H1 (cell line): ENCODE measurements at regions not wholly inside any gene's neighbourhood (a gene's known extent, or its start where the extent isn't known, plus 50 kb on each side); places are given as distances from the start of the nearest gene placed in this dataset.

Experiments
- CHD7 ChIP-seq: fragments of 300-600 bp; sonication (generic); IDR thresholded peaks from 2 replicates; pipeline ENCODE4 v1.7.1; 2012; ENCODE audit warnings: low read length, moderate library complexity, mild to moderate bottlenecking, inconsistent platforms; ENCODE audit not compliant: insufficient replicate concordance
- EP300 ChIP-seq, 2 experiments: IDR thresholded peaks; 1 replicate in 1 of 2; 2 replicates in 1 of 2; pipeline ENCODE4 v1.6.1; 2011 to 2012; ENCODE audit warnings: low read depth in 2 of 2, low read length in 2 of 2, mild to moderate bottlenecking in 2 of 2, borderline replicate concordance in 1 of 2, inconsistent platforms in 1 of 2, moderate library complexity in 1 of 2
- EZH2 ChIP-seq: fragments of 200-600 bp; sonication (generic); IDR thresholded peaks from 2 replicates; pipeline ENCODE4 v1.7.1; 2012; ENCODE audit warnings: low read depth, mild to moderate bottlenecking, moderate library complexity, low read length, inconsistent platforms; ENCODE audit not compliant: severe bottlenecking
- POLR2A ChIP-seq, 2 experiments: IDR thresholded peaks; 1 replicate in 1 of 2; 2 replicates in 1 of 2; pipeline ENCODE4 v1.6.1; 2011; ENCODE audit warnings: low read depth in 2 of 2, low read length in 2 of 2, mild to moderate bottlenecking in 2 of 2; ENCODE audit errors: control extremely low read depth in 1 of 2
- RFX5 ChIP-seq: IDR thresholded peaks from 2 replicates; pipeline ENCODE4 v1.6.1; 2011; ENCODE audit warnings: low read depth, low read length, improper control_type of control experiment, borderline replicate concordance
- TAF1 ChIP-seq: IDR thresholded peaks from 2 replicates; pipeline ENCODE4 v1.6.1; 2011; ENCODE audit warnings: mild to moderate bottlenecking, low read depth, low read length
- YY1 ChIP-seq: IDR thresholded peaks from 2 replicates; pipeline ENCODE4 v1.6.1; 2011; ENCODE audit warnings: low read depth, mild to moderate bottlenecking, low read length
- TF ChIP-seq, protein P1 (sequence below), 3 experiments: IDR thresholded peaks; 1 replicate in 2 of 3; 2 replicates in 1 of 3; pipeline versions ENCODE4 v1.5.1 to v1.6.1; 2011; ENCODE audit warnings: low read length in 3 of 3, mild to moderate bottlenecking in 3 of 3, inconsistent platforms in 2 of 3, low read depth in 1 of 3, moderate library complexity in 1 of 3; ENCODE audit not compliant: insufficient read depth in 1 of 3; ENCODE audit errors: control extremely low read depth in 1 of 3
- TF ChIP-seq, protein P2 (sequence below): IDR thresholded peaks from 2 replicates; pipeline ENCODE4 v1.6.1; 2012; ENCODE audit warnings: inconsistent platforms
- TF ChIP-seq, protein P3 (sequence below): IDR thresholded peaks from 2 replicates; pipeline ENCODE4 v1.6.1; 2012; ENCODE audit warnings: low read length, inconsistent platforms

DNA sequence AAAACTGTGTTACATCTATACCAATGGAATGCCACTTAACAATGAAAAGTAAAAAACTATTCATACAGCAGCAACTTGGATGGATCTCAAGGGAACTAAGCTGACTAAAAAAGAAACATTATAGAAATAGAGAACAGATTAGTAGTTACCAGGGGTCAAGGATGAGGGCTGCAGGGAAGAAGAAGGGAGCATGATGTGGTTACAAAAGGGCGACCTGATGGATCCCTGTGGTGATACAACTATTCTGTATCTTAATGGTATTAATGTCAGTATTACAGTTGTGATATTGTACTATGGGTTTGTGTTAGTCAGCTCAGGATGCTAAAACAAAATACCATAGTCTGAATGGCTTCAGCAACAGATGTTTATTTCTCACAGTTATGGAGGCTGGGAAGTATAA is 190.7 kb downstream of the ZNF674 start:
- no peak for TF ChIP-seq TAF1
- TF ChIP-seq CHD7, result no peak
- TF ChIP-seq, protein P1, sequence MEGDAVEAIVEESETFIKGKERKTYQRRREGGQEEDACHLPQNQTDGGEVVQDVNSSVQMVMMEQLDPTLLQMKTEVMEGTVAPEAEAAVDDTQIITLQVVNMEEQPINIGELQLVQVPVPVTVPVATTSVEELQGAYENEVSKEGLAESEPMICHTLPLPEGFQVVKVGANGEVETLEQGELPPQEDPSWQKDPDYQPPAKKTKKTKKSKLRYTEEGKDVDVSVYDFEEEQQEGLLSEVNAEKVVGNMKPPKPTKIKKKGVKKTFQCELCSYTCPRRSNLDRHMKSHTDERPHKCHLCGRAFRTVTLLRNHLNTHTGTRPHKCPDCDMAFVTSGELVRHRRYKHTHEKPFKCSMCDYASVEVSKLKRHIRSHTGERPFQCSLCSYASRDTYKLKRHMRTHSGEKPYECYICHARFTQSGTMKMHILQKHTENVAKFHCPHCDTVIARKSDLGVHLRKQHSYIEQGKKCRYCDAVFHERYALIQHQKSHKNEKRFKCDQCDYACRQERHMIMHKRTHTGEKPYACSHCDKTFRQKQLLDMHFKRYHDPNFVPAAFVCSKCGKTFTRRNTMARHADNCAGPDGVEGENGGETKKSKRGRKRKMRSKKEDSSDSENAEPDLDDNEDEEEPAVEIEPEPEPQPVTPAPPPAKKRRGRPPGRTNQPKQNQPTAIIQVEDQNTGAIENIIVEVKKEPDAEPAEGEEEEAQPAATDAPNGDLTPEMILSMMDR (IDR thresholded peaks at IDR 0.05; ENCODE audit: control extremely low read depth in 1 of 3, insufficient read depth in 1 of 3, low read depth in 1 of 3, low read length in 3 of 3), result no peak
- no peak for TF ChIP-seq EP300 (IDR thresholded peaks at IDR 0.05; ENCODE audit: borderline replicate concordance in 1 of 2, low read depth in 2 of 2, low read length in 2 of 2)
- no peak for TF ChIP-seq EZH2
- TF ChIP-seq POLR2A (IDR thresholded peaks at IDR 0.05; ENCODE audit: control extremely low read depth in 1 of 2, low read depth in 2 of 2, low read length in 2 of 2), result no peak
- no peak for TF ChIP-seq YY1
- TF ChIP-seq RFX5, result no peak
- TF ChIP-seq, protein P2, sequence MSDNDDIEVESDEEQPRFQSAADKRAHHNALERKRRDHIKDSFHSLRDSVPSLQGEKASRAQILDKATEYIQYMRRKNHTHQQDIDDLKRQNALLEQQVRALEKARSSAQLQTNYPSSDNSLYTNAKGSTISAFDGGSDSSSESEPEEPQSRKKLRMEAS, result no peak
- TF ChIP-seq, protein P3, sequence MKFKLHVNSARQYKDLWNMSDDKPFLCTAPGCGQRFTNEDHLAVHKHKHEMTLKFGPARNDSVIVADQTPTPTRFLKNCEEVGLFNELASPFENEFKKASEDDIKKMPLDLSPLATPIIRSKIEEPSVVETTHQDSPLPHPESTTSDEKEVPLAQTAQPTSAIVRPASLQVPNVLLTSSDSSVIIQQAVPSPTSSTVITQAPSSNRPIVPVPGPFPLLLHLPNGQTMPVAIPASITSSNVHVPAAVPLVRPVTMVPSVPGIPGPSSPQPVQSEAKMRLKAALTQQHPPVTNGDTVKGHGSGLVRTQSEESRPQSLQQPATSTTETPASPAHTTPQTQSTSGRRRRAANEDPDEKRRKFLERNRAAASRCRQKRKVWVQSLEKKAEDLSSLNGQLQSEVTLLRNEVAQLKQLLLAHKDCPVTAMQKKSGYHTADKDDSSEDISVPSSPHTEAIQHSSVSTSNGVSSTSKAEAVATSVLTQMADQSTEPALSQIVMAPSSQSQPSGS, result no peak
